Fibroblast of lung (primary cell): ENCODE measurements at regions not wholly inside any gene's neighbourhood (a gene's known extent, or its start where the extent isn't known, plus 50 kb on each side); places are given as distances from the start of the nearest gene placed in this dataset.

ENCODE experiments used
- DNase-seq, 2 donors: peaks; one replicate each; pipeline versions ENCODE4 v3.0.0 to v3.0.0-alpha.2; 2010; ENCODE audit warnings: low read depth in 2 of 2
- H2AFZ ChIP-seq: 2 replicates; pipeline ENCODE4 v1.5.1; 2012; ENCODE audit warnings: low read length, control low read depth, inconsistent platforms
- H3K27ac ChIP-seq: 2 replicates; pipeline ENCODE4 v1.5.1; 2011; ENCODE audit warnings: low read length, control low read depth; ENCODE audit not compliant: insufficient read depth
- H3K27me3 ChIP-seq: 2 replicates; pipeline ENCODE4 v1.5.1; 2011; ENCODE audit warnings: mild to moderate bottlenecking, low read length; ENCODE audit not compliant: control insufficient read depth, insufficient read depth
- H3K36me3 ChIP-seq: 2 replicates; pipeline ENCODE4 v1.5.1; 2011; ENCODE audit warnings: low read length; ENCODE audit not compliant: control insufficient read depth, insufficient read depth
- H3K4me1 ChIP-seq: 2 replicates; pipeline ENCODE4 v1.5.1; 2011; ENCODE audit warnings: low read length; ENCODE audit not compliant: control insufficient read depth, insufficient read depth; ENCODE audit errors: extremely low read depth
- H3K4me2 ChIP-seq: 2 replicates; pipeline ENCODE4 v1.5.1; 2011; ENCODE audit warnings: low read length, control low read depth; ENCODE audit not compliant: insufficient read depth; ENCODE audit errors: extremely low read depth
- H3K4me3 ChIP-seq, 4 experiments: fragments of 200-600 bp in 1 of 4; sonication (generic) in 1 of 4; replicated peaks in 1 of 4; 2 replicates each; pipeline ENCODE4 v1.5.1; 2011 to 2016; ENCODE audit warnings: low read length in 4 of 4, low read depth in 3 of 4, mild to moderate bottlenecking in 3 of 4, control low read depth in 2 of 4, inconsistent platforms in 1 of 4, mixed read lengths in 1 of 4; ENCODE audit not compliant: insufficient read depth in 1 of 4; ENCODE audit errors: control extremely low read depth in 1 of 4
- H3K79me2 ChIP-seq: 2 replicates; pipeline ENCODE4 v1.5.1; 2012; ENCODE audit warnings: mild to moderate bottlenecking, low read length, inconsistent platforms; ENCODE audit not compliant: control insufficient read depth, insufficient read depth
- H3K9ac ChIP-seq: 2 replicates; pipeline ENCODE4 v1.5.1; 2011; ENCODE audit warnings: mild to moderate bottlenecking, low read length, control low read depth; ENCODE audit not compliant: insufficient read depth
- H3K9me3 ChIP-seq: 2 replicates; pipeline ENCODE4 v1.5.1; 2012; ENCODE audit warnings: low read depth, low read length; ENCODE audit not compliant: control insufficient read depth, insufficient read depth
- H4K20me1 ChIP-seq: 2 replicates; pipeline ENCODE4 v1.5.1; 2011; ENCODE audit warnings: low read length; ENCODE audit not compliant: control insufficient read depth, insufficient read depth; ENCODE audit errors: extremely low read depth
- CTCF ChIP-seq, 2 donors: IDR thresholded peaks in 1 of 2; conservative IDR thresholded peaks in 1 of 2; 1 replicate in 1 of 2; 2 replicates in 1 of 2; pipeline ENCODE4 v1.5.1; 2011 to 2012; ENCODE audit warnings: low read length in 2 of 2, control low read depth in 1 of 2, inconsistent platforms in 1 of 2, low read depth in 1 of 2, mild to moderate bottlenecking in 1 of 2
- EZH2 ChIP-seq: IDR thresholded peaks from 2 replicates; pipeline ENCODE4 v1.5.1; 2012; ENCODE audit warnings: low read length, control low read depth, mild to moderate bottlenecking; ENCODE audit errors: missing control alignments

DNA sequence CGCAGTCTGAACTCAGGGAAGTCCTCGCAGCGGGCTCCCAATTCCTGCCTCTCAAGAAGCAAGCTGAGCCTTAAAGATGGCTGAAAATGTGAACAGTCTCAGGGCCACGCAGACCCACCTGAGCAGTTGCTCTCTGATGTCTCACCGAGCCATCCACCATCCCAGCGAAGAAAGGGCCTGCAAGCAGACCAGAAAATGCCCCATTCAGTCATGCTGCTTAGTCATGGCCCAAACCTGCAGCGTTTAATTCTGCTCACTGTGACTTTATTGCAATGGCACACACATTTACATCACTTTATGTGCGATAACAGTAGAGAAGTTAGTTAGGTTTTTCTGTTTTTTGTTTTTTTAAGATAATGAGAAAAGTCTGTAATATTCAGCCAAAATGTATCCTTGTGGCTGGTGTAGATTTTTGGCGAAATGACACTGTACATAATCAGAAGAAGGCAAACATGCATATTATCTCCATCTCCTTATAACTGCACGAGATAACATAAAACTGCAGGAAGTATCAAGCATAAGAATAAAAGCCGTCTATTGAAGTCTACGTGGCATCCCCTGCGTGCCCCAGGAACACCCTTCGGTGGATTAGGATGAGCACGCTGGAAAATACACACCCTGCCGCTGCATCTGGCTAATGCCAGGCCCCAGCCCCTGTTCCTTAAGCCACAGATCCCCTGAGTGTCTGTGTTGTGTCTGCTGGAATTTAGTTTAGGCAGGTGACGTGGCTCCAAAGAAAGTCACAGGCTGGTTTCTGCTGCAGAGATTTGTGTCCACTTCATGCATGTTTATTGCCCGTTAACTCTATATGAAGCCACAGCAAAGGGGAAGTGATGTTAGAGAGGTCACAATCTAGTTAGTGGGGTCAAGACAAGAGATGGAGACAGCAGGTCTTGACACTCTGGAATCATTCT, 119.8 kb upstream of the IRF2BP2 start:
- H3K9ac ChIP-seq = no peak overlapping the region
- no peaks in the 10 kb centered on the region for H3K79me2 ChIP-seq
- H3K27ac ChIP-seq = no peak overlapping the region
- no peak overlapping the region for H3K4me3 ChIP-seq
- no peak for TF ChIP-seq EZH2
- no peak for TF ChIP-seq CTCF (conservative IDR thresholded peaks at IDR 0.05 in 1 of 2, IDR thresholded peaks at IDR 0.05 in 1 of 2; ENCODE audit: low read depth in 1 of 2, low read length in 2 of 2)
- H3K4me2 ChIP-seq = no peak overlapping the region
- DNase-seq = peak in 1 of 2 donors; percentile 88
- H3K4me1 ChIP-seq = peaks cover 25% of the 10 kb centered on the region
- no peaks in the 10 kb centered on the region for H3K9me3 ChIP-seq
- H3K27me3 ChIP-seq = no peaks in the 10 kb centered on the region
- no peaks in the 10 kb centered on the region for H4K20me1 ChIP-seq
- H3K36me3 ChIP-seq = no peaks in the 10 kb centered on the region
- no peak overlapping the region for H2AFZ ChIP-seq

DNA sequence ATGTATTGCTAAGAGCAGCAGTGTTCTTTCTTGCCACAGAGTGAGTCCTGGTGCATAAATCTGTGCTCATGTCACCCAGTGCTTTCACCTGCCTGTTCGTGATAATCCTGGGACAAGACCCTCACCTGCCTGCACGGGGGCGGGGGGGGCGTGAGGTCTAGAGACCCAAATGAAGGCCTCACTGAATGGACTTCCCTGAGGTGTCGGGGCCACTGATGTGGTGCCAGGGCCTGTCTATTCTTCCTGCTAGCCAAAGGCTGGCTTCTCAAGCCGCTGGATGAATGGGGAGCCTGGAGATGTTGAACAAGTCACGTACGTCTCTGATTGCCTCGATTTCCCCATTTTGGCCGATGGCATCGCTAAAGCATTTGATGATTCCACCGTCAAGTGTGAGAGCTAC, 118.8 kb upstream of the IRF2BP2 start:
- no peaks in the 10 kb centered on the region for H3K27me3 ChIP-seq
- no peak overlapping the region for H2AFZ ChIP-seq
- no peaks in the 10 kb centered on the region for H3K36me3 ChIP-seq
- no peaks in the 10 kb centered on the region for H3K9me3 ChIP-seq
- no peaks in the 10 kb centered on the region for H3K79me2 ChIP-seq
- H3K27ac ChIP-seq = no peak overlapping the region
- TF ChIP-seq CTCF (conservative IDR thresholded peaks at IDR 0.05 in 1 of 2, IDR thresholded peaks at IDR 0.05 in 1 of 2; ENCODE audit: low read depth in 1 of 2, low read length in 2 of 2) (no peak), EZH2 (no peak)
- DNase-seq = no peak
- H3K4me3 ChIP-seq = no peak overlapping the region
- H3K4me2 ChIP-seq = no peak overlapping the region
- H4K20me1 ChIP-seq = no peaks in the 10 kb centered on the region
- H3K9ac ChIP-seq = no peak overlapping the region
- peaks cover 26% of the 10 kb centered on the region for H3K4me1 ChIP-seq

DNA sequence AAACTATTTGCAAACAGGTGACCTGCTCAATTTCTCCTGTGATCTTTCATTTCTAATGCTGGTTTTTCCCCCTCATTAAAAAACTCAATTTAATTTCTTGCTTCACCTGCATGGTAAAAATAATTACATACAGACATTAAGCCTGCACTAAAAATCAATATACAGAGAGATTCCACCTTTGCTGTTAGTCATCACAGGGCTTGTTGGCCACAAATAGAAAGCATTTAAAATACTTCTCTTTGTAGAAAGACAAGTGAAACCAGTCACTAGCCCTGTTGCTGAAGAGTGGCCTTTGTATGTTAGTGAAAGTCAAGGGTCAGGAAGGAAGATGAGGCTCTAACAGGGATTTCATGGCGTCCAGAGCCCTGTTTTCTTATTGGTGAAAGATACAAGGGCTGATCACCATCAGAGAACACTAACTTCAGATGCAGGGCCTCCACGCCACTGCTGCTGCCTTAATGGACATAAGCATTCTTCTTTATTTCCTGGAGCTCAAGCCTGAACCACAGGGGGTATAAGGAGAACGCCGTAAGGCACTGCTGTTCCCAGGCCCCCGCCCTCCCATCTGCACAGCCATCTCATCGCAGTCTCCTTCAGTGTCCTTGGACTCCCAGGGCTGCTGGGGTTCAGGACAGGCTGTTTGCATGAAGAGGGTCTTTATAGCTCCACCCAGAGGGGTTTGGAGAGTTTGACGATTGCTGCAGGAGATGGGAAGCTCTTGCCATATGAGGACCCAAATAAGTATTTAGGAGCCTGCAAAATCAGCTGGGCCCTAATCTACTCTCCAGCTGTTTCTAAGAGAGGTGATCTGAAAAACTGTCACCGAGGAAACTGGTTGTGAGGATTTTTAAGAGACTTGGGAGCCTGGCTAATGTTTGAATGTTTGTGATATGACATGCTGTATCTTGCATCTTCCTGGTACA, 117.3 kb upstream of the IRF2BP2 start:
- no peaks in the 10 kb centered on the region for H4K20me1 ChIP-seq
- peak in 1 of 2 donors; percentile 35 for DNase-seq
- H3K27me3 ChIP-seq = no peaks in the 10 kb centered on the region
- no peak overlapping the region for H2AFZ ChIP-seq
- H3K9ac ChIP-seq = no peak overlapping the region
- H3K4me2 ChIP-seq = no peak overlapping the region
- H3K36me3 ChIP-seq = no peaks in the 10 kb centered on the region
- H3K9me3 ChIP-seq = no peaks in the 10 kb centered on the region
- H3K4me1 ChIP-seq = peaks cover 37% of the 10 kb centered on the region
- H3K79me2 ChIP-seq = no peaks in the 10 kb centered on the region
- no peak for TF ChIP-seq CTCF (conservative IDR thresholded peaks at IDR 0.05 in 1 of 2, IDR thresholded peaks at IDR 0.05 in 1 of 2; ENCODE audit: low read depth in 1 of 2, low read length in 2 of 2)
- TF ChIP-seq EZH2 = no peak
- H3K27ac ChIP-seq = no peak overlapping the region
- H3K4me3 ChIP-seq = no peak overlapping the region
